Activated CD4-positive, alpha-beta T cell treated with anti-CD3 and anti-CD28 coated beads, Interleukin-2, amount 10 ng/mL, durations not matched to agents 7 days and 5 days (primary cell): ENCODE measurements at regions not wholly inside any gene's neighbourhood (a gene's known extent, or its start where the extent isn't known, plus 50 kb on each side); places are given as distances from the start of the nearest gene placed in this dataset.
A peak's percentile ranks its signal among the peaks of the same experiment; 100 is the strongest.
"Not testable (repeated sequence)": the region's sequence is repeated elsewhere in the genome, so short reads cannot be mapped to it uniquely, and the experiment has no call there.

Experiments used
- CTCF ChIA-PET: fragments of 350-600 bp; sonication (Branson Sonifier 250); formaldehyde crosslinking; loops from one replicate; lab custom pipeline; 2021; ENCODE audit warnings: antibody characterized with exemption; lab: Charles Lee
- POLR2A ChIA-PET: fragments of 350-600 bp; sonication (Branson Sonifier 250); formaldehyde crosslinking; loops from one replicate; lab custom pipeline; 2021; ENCODE audit warnings: antibody characterized with exemption; lab: Charles Lee
- DNase-seq: peaks from one replicate; pipeline ENCODE4 v3.0.0-alpha.2; 2020
- H3K27ac Mint-ChIP-seq: one replicate; pipeline ENCODE4 v1.8.0; 2021; ENCODE audit warnings: mild to moderate bottlenecking, moderate library complexity, mixed read lengths
- H3K27me3 Mint-ChIP-seq: one replicate; pipeline ENCODE4 v1.8.0; 2021; ENCODE audit warnings: mixed read lengths
- H3K36me3 Mint-ChIP-seq: one replicate; pipeline ENCODE4 v1.8.0; 2021; ENCODE audit warnings: low read depth, mixed read lengths
- H3K4me1 Mint-ChIP-seq: one replicate; pipeline ENCODE4 v1.8.0; 2021; ENCODE audit warnings: mixed read lengths
- H3K4me3 Mint-ChIP-seq: one replicate; pipeline ENCODE4 v1.8.0; 2021; ENCODE audit warnings: mild to moderate bottlenecking, moderate library complexity, mixed read lengths
- H3K9me3 Mint-ChIP-seq: one replicate; pipeline ENCODE4 v1.8.0; 2021; ENCODE audit warnings: mixed read lengths

GRCh38 chr11:34001557-34002064 is 49.9 kb upstream of the CAPRIN1 start:
- CTCF ChIA-PET: interaction anchor here (1.0 kb wide), 1 partner anchor 13 kb away, joined by 4 read pairs; no protein-coding TSS in a partner anchor
- Mint-ChIP-seq H3K4me1 (peaks cover 7% of the 10 kb centered on the region), H3K36me3 (no peaks in the 10 kb centered on the region), H3K27ac (no peak overlapping the region), H3K9me3 (no peaks in the 10 kb centered on the region), H3K4me3 (no peak overlapping the region), H3K27me3 (peaks cover 49% of the 10 kb centered on the region)
- POLR2A ChIA-PET: no interaction called here
- DNase-seq: no peak

GRCh38 chr11:33999393-33999792 is 52.1 kb upstream of the CAPRIN1 start:
- H3K27ac Mint-ChIP-seq: no peak overlapping the region
- ChIA-PET POLR2A (no interaction called here), CTCF (interaction anchor here (0.6 to 2.0 kb wide), 2 partner anchors 319 to 359 kb away, joined by 4 to 5 read pairs; partner anchors contain the start of gene ABTB2)
- H3K27me3 Mint-ChIP-seq: peaks cover 37% of the 10 kb centered on the region
- no peaks in the 10 kb centered on the region for H3K36me3 Mint-ChIP-seq
- no peak for DNase-seq
- H3K4me3 Mint-ChIP-seq: no peak overlapping the region
- H3K9me3 Mint-ChIP-seq: no peaks in the 10 kb centered on the region
- peaks cover 7% of the 10 kb centered on the region for H3K4me1 Mint-ChIP-seq

GRCh38 chr11:33997584-33998251 is 53.8 kb upstream of the CAPRIN1 start:
- H3K4me3 Mint-ChIP-seq: no peak overlapping the region
- no peak for DNase-seq
- peaks cover 7% of the 10 kb centered on the region for H3K4me1 Mint-ChIP-seq
- H3K36me3 Mint-ChIP-seq: no peaks in the 10 kb centered on the region
- peaks cover 33% of the 10 kb centered on the region for H3K27me3 Mint-ChIP-seq
- POLR2A ChIA-PET: no interaction called here
- H3K9me3 Mint-ChIP-seq: no peaks in the 10 kb centered on the region
- CTCF ChIA-PET: interaction anchor here (0.9 to 2.4 kb wide), 8 partner anchors 9 to 360 kb away, joined by 3 to 11 read pairs (median 4); partner anchors contain the start of gene ABTB2
- no peak overlapping the region for H3K27ac Mint-ChIP-seq

GRCh38 chr11:33996498-33997454 is 54.8 kb upstream of the CAPRIN1 start:
- CTCF ChIA-PET: interaction anchor here (0.8 to 2.4 kb wide), 11 partner anchors 9 to 384 kb away, joined by 3 to 11 read pairs (median 3); no protein-coding TSS in a partner anchor
- Mint-ChIP-seq H3K9me3 (no peaks in the 10 kb centered on the region), H3K27me3 (peaks cover 27% of the 10 kb centered on the region), H3K27ac (no peak overlapping the region), H3K4me3 (no peak overlapping the region), H3K4me1 (peaks cover 7% of the 10 kb centered on the region), H3K36me3 (no peaks in the 10 kb centered on the region)
- POLR2A ChIA-PET: no interaction called here
- DNase-seq: peak; percentile 80

- Mint-ChIP-seq H3K4me3 (no peak overlapping the region), H3K9me3 (no peaks in the 10 kb centered on the region), H3K27ac (no peak overlapping the region), H3K4me1 (peaks cover 14% of the 10 kb centered on the region), H3K27me3 (peaks cover 23% of the 10 kb centered on the region), H3K36me3 (no peaks in the 10 kb centered on the region)
- DNase-seq: no peak
- ChIA-PET CTCF (interaction anchor here (1.0 kb wide), 1 partner anchor 36 kb away, joined by 3 read pairs; no protein-coding TSS in a partner anchor), POLR2A (no interaction called here)
Observed at GRCh38 chr11:33994937-33995336, 56.6 kb upstream of the CAPRIN1 start.

GRCh38 chr11:33991136-33991535 is 60.4 kb upstream of the CAPRIN1 start:
- H3K27ac Mint-ChIP-seq, H3K27me3 Mint-ChIP-seq: not testable (repeated sequence)

GRCh38 chr11:33990131-33990530 is 61.4 kb upstream of the CAPRIN1 start:
- H3K4me3 Mint-ChIP-seq, H3K36me3 Mint-ChIP-seq, POLR2A ChIA-PET, H3K9me3 Mint-ChIP-seq, DNase-seq, H3K27me3 Mint-ChIP-seq, H3K4me1 Mint-ChIP-seq, H3K27ac Mint-ChIP-seq: not testable (repeated sequence)
- CTCF ChIA-PET: interaction anchor here (1.4 to 1.6 kb wide), 2 partner anchors 19 to 115 kb away, joined by 3 to 6 read pairs; partner anchors contain the start of gene NAT10

More at GRCh38 chr11:33991136-33991535, 60.4 kb upstream of the CAPRIN1 start:
- CTCF ChIA-PET: interaction anchor here (0.6 to 1.6 kb wide), 3 partner anchors 18 to 367 kb away, joined by 3 to 6 read pairs (median 3); partner anchors contain the start of genes ABTB2 and NAT10
- H3K4me3 Mint-ChIP-seq, H3K9me3 Mint-ChIP-seq, H3K36me3 Mint-ChIP-seq, H3K4me1 Mint-ChIP-seq, DNase-seq, POLR2A ChIA-PET: not testable (repeated sequence)

- Mint-ChIP-seq H3K4me1 (peaks cover 7% of the 10 kb centered on the region), H3K36me3 (no peaks in the 10 kb centered on the region), H3K27me3 (peaks cover 7% of the 10 kb centered on the region), H3K9me3 (no peaks in the 10 kb centered on the region), H3K4me3 (no peak overlapping the region), H3K27ac (no peak overlapping the region)
- CTCF ChIA-PET: interaction anchor here (1.4 kb wide), 1 partner anchor 19 kb away, joined by 3 read pairs; no protein-coding TSS in a partner anchor
- POLR2A ChIA-PET: no interaction called here
- DNase-seq: no peak
Observed at GRCh38 chr11:33989461-33989860, 62.1 kb upstream of the CAPRIN1 start.

GRCh38 chr11:33988586-33989370 is 62.8 kb upstream of the CAPRIN1 start:
- Mint-ChIP-seq H3K4me3 (no peak overlapping the region), H3K27ac (no peak overlapping the region), H3K4me1 (peaks cover 7% of the 10 kb centered on the region), H3K36me3 (no peaks in the 10 kb centered on the region), H3K9me3 (no peaks in the 10 kb centered on the region), H3K27me3 (peaks cover 7% of the 10 kb centered on the region)
- ChIA-PET CTCF (interaction anchor here (0.7 to 1.7 kb wide), 10 partner anchors 9 to 479 kb away, joined by 3 to 6 read pairs (median 4); partner anchors contain the start of gene ABTB2), POLR2A (no interaction called here)
- no peak for DNase-seq

GRCh38 chr11:33987975-33988580 is 63.5 kb upstream of the CAPRIN1 start:
- POLR2A ChIA-PET: no interaction called here
- peaks cover 7% of the 10 kb centered on the region for H3K27me3 Mint-ChIP-seq
- no peak overlapping the region for H3K4me3 Mint-ChIP-seq
- no peak overlapping the region for H3K27ac Mint-ChIP-seq
- H3K36me3 Mint-ChIP-seq: no peaks in the 10 kb centered on the region
- no peaks in the 10 kb centered on the region for H3K9me3 Mint-ChIP-seq
- H3K4me1 Mint-ChIP-seq: peaks cover 7% of the 10 kb centered on the region
- CTCF ChIA-PET: interaction anchor here (0.6 to 1.7 kb wide), 18 partner anchors 10 to 1067 kb away, joined by 3 to 7 read pairs (median 4); partner anchors contain the start of gene ABTB2
- peak; percentile 84 for DNase-seq

GRCh38 chr11:33987545-33987944 is 64.0 kb upstream of the CAPRIN1 start:
- no peak overlapping the region for H3K27ac Mint-ChIP-seq
- H3K36me3 Mint-ChIP-seq: no peaks in the 10 kb centered on the region
- ChIA-PET CTCF (interaction anchor here (0.6 to 1.7 kb wide), 15 partner anchors 10 to 1068 kb away, joined by 3 to 7 read pairs (median 4); partner anchors contain the start of gene ABTB2), POLR2A (no interaction called here)
- peaks cover 7% of the 10 kb centered on the region for H3K4me1 Mint-ChIP-seq
- DNase-seq: no peak
- H3K4me3 Mint-ChIP-seq: no peak overlapping the region
- H3K27me3 Mint-ChIP-seq: peaks cover 11% of the 10 kb centered on the region
- H3K9me3 Mint-ChIP-seq: no peaks in the 10 kb centered on the region
